ENCODE measurements at regions not wholly inside any gene's neighbourhood (a gene's known extent, or its start where the extent isn't known, plus 50 kb on each side); places are given as distances from the start of the nearest gene placed in this dataset.
A peak's percentile ranks its signal among the peaks of the same experiment; 100 is the strongest.

DNA sequence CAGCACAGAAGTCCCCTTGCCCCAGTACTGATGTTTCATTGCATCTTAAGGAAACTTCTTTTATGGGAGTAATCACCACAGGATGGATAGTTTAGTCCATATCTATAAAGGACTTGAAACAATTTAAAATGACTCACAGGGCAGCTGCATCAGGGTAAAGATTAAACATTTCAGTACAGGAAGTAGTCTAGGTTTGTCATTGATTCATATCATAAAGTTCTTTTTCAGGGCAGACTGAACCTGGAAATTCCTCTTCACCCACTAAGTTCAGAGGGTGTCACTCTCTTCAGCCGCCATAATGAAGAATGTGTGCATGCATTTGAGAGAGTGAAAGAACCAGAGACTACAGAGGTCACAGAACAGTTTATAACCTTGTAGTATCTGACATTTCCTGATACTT, 296.3 kb upstream of the JAG1 start:
- TF ChIP-seq CTCF (IDR thresholded peaks at IDR 0.05) (peak in 1 of 6 experiments; percentile 2), POLR2A (IDR thresholded peaks at IDR 0.05) (no peak)

Data from Peyer's patch (tissue), 4 donors.